ENCODE measurements at regions not wholly inside any gene's neighbourhood (a gene's known extent, or its start where the extent isn't known, plus 50 kb on each side); places are given as distances from the start of the nearest gene placed in this dataset.

DNA sequence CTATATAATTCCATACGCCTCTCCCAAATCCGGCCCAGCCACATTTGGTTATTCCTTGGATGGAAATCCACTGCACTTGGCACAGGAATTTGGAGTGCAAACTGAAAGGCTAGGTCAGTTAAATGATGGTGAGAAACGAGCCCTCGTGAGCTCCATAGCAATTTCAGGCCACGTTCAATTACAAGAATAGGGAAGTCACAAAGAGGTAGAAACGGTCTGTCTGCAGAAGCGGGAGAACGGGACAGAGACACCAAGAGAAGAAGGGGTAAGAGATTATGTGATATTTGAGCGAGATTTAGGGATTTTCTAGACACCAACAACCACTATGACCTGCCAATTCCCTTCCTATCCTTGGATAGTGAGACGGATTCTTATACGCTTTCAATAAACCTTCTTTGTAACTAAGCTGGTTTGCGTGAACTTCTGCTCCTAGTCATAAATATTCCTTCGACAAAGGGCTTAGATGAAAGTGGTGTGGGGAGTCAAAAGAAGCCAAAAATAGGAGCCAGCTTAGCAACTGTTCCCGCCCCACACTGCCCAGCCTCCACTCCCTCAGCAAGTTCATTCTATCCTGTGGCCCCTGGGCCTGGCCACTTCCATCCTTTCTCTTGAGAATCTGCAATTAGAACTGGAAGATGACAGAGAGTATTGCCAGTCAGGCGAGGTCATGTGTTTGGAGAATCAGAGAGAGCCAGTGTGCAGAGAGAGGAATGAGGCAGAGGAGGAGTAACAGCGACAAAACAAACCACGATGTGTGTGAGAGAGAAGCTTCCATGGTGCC is 118.4 kb downstream of the ZNF608 start:
- TF ChIP-seq, protein P1, sequence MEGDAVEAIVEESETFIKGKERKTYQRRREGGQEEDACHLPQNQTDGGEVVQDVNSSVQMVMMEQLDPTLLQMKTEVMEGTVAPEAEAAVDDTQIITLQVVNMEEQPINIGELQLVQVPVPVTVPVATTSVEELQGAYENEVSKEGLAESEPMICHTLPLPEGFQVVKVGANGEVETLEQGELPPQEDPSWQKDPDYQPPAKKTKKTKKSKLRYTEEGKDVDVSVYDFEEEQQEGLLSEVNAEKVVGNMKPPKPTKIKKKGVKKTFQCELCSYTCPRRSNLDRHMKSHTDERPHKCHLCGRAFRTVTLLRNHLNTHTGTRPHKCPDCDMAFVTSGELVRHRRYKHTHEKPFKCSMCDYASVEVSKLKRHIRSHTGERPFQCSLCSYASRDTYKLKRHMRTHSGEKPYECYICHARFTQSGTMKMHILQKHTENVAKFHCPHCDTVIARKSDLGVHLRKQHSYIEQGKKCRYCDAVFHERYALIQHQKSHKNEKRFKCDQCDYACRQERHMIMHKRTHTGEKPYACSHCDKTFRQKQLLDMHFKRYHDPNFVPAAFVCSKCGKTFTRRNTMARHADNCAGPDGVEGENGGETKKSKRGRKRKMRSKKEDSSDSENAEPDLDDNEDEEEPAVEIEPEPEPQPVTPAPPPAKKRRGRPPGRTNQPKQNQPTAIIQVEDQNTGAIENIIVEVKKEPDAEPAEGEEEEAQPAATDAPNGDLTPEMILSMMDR (IDR thresholded peaks at IDR 0.05) = no peak
- no peaks in the 10 kb centered on the region for H3K36me3 ChIP-seq
- H3K9me3 ChIP-seq = no peaks in the 10 kb centered on the region
- no peak overlapping the region for H3K4me3 ChIP-seq
- ATAC-seq = no peak
- no peak for FAIRE-seq
- intact Hi-C loops (cut with DNase I) = no loop called here
- no peaks in the 10 kb centered on the region for H3K27me3 ChIP-seq
- no peak overlapping the region for H3K27ac ChIP-seq
- no peaks in the 10 kb centered on the region for H3K4me1 ChIP-seq
- 93% methylated on average over 17 of the region's 17 CpGs for WGBS, 2 donors
- no peak for DNase-seq

DNA sequence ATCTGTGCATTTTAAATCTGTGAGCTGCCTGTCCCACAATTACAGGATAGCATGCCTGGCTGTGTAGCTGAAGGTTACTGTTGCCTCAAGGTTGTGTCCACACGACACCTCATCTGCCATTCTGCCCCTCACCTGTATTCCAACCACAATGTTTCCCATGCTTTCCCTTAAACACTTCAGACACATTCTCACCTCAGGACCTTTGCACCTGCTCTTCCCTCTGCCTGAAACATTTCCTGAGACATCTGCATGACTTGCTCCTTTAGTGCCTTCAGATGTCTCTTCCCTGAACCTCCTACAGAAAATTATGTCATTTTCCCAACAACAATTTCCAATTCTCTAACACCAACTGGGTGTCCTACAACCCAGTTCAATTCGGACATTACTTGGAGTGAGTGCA is 120.4 kb downstream of the ZNF608 start:
- WGBS, 2 donors = 81 to 100% methylated on average over 2 of the region's 2 CpGs
- H3K36me3 ChIP-seq = no peaks in the 10 kb centered on the region
- H3K27ac ChIP-seq = no peak overlapping the region
- ATAC-seq = no peak
- DNase-seq = no peak
- no peak for FAIRE-seq
- no peaks in the 10 kb centered on the region for H3K4me1 ChIP-seq
- intact Hi-C loops (cut with DNase I) = no loop called here
- H3K9me3 ChIP-seq = no peaks in the 10 kb centered on the region
- TF ChIP-seq, protein P1 (IDR thresholded peaks at IDR 0.05) = no peak
- H3K27me3 ChIP-seq = no peaks in the 10 kb centered on the region
- H3K4me3 ChIP-seq = no peak overlapping the region

DNA sequence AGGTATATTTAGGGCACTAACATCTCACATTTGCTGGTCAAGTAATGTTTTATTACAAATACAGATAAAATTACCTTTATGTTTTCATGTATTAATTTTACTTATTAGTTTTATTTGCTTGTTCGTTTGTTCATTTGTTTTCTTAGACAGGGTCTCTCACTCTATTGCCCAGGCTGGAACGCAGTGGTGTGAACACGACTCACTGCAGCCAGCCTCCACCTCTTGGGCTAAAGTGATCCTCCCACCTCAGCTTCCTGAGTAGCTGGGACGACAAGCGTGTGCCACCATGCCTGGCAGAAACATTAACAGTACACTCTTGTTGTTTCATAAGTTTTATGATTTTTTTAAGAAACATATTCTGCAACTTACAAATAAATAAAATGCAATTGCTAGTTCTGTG is 123.2 kb downstream of the ZNF608 start:
- Histone ChIP-seq H3K27ac (no peak overlapping the region), H3K27me3 (no peaks in the 10 kb centered on the region), H3K36me3 (no peaks in the 10 kb centered on the region), H3K9me3 (no peaks in the 10 kb centered on the region), H3K4me3 (no peak overlapping the region), H3K4me1 (no peaks in the 10 kb centered on the region)
- no peak for FAIRE-seq
- no peak for DNase-seq
- intact Hi-C loops (cut with DNase I) = no loop called here
- ATAC-seq = no peak
- TF ChIP-seq, protein P1 (IDR thresholded peaks at IDR 0.05) = no peak
- 84 to 91% methylated on average over 5 of the region's 5 CpGs for WGBS, 2 donors

DNA sequence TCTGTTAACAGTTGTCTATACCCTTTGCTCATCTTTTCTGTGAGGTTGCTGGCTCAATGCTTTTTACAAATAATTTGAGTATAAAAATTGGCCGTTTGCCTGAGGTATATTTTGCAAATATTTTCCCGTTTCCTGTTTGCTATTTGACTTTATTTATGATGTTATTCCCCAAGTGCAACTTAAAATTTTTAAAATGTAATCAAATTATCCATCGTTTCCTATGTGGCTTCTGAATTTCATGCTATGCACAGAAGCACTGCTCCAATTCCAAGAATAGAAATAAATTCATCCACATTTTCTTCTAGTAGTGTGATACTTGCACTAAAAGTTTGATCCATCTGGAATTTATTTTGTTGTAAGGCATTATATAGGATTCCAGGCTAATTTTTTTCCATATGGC is 123.6 kb downstream of the ZNF608 start:
- H3K9me3 ChIP-seq = no peaks in the 10 kb centered on the region
- TF ChIP-seq, protein P1 (IDR thresholded peaks at IDR 0.05) = no peak
- no peak for DNase-seq
- no peak overlapping the region for H3K27ac ChIP-seq
- H3K4me1 ChIP-seq = no peaks in the 10 kb centered on the region
- FAIRE-seq = no peak
- no peaks in the 10 kb centered on the region for H3K36me3 ChIP-seq
- no peak overlapping the region for H3K4me3 ChIP-seq
- ATAC-seq = no peak
- 60 to 73% methylated on average over 3 of the region's 3 CpGs for WGBS, 2 donors
- intact Hi-C loops (cut with DNase I) = no loop called here
- H3K27me3 ChIP-seq = no peaks in the 10 kb centered on the region

DNA sequence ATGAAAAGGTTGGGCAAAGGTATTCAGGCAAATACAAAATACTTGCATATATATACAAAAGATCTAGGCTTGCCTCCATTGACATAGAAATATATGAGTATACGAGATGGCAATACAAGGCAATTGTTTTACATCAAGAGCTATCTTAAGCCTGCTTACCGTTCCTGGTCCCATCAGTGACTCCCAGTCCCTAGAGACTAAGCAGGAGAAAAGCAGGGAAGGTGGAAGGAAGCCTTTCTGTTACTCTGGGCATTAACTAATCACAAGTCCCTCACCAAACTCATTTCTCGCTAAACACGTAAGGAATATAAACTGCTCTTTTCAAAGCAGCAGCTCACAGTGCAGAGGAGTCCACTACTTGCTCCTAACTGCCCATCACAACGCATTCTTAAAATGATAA is 125.2 kb downstream of the ZNF608 start:
- Histone ChIP-seq H3K9me3 (no peaks in the 10 kb centered on the region), H3K27ac (no peak overlapping the region), H3K27me3 (no peaks in the 10 kb centered on the region), H3K4me1 (peaks cover 0 to 3% (median 0%) of the 10 kb centered on the region in 3 donors), H3K36me3 (no peaks in the 10 kb centered on the region), H3K4me3 (no peak overlapping the region)
- TF ChIP-seq, protein P1 (IDR thresholded peaks at IDR 0.05) = no peak
- 83 to 86% methylated on average over 5 of the region's 5 CpGs for WGBS, 2 donors
- FAIRE-seq (no peak), DNase-seq (no peak), ATAC-seq (no peak)
- intact Hi-C loops (cut with DNase I) = no loop called here
